T-helper 1 cell (primary cell): ENCODE measurements at regions not wholly inside any gene's neighbourhood (a gene's known extent, or its start where the extent isn't known, plus 50 kb on each side); places are given as distances from the start of the nearest gene placed in this dataset.
A peak's percentile ranks its signal among the peaks of the same experiment; 100 is the strongest.

ENCODE experiments used
- DNase-seq, 5 donors: peaks; one replicate each; pipeline ENCODE4 v3.0.0-alpha.2; 2012 to 2020

DNA sequence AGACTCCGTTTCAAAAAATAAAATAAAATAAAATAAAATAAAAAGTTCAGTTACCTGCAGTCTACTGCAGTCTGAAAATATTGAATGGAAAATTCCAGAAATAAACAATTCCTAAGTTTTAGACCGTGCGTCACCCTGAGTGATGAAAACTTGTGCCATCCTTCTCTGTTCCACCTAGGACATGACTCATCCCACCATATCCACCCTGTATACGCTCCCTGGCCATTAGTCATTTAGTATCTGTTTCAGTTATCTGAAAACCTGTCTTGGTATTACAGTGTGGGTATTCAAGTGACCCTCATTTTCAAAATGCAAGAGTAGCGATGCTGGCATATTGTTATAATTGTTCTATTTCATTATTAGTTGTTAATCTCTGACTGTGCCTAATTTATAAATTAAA, 51.8 kb upstream of the TEX48 start:
- DNase-seq = peak in 1 of 5 donors; percentile 39

DNA sequence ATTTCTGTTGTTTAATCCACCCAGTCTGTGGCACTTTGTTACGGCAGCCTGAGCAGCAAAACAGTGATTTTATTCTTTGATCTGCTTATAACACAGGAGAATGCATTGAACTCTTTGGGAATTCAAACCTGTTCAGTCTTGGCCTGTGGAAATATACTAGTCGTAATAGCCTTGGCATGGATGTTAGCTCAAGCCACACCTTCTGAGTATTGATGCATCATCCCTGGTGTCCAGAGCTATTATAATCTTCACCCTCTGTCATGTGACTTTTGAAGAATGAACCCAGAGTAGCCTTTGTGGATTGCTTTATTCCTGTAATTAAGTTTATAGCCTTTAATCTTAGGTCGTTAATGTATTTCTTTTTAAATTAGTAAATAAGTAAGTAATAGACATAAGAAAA, 50.8 kb upstream of the TEX48 start:
- no peak for DNase-seq
